H1 (cell line): ENCODE measurements at regions not wholly inside any gene's neighbourhood (a gene's known extent, or its start where the extent isn't known, plus 50 kb on each side); places are given as distances from the start of the nearest gene placed in this dataset.

ENCODE experiments used
- CTCF ChIA-PET: fragments of 300-600 bp; sonication (Branson Sonifier 250); formaldehyde crosslinking; loops from one replicate; lab custom pipeline; 2021; ENCODE audit not compliant: partially characterized antibody; lab: Charles Lee
- POLR2A ChIA-PET: fragments of 300-600 bp; sonication (Branson Sonifier 250); formaldehyde crosslinking; loops from one replicate; lab custom pipeline; 2021; ENCODE audit warnings: inconsistent platforms; ENCODE audit not compliant: partially characterized antibody; lab: Charles Lee
- DNase-seq, 2 experiments: peaks; one replicate each; pipeline versions ENCODE4 v3.0.0 to v3.0.0-alpha.2; 2010 to 2022; ENCODE audit warnings: low spot score in 2 of 2, low read depth in 1 of 2, mixed read lengths in 1 of 2
- FAIRE-seq: peaks from 2 replicates; lab custom pipeline; 2011; peaks lifted over from hg19 to GRCh38; lab: Jason Lieb, UNC
- H2AFZ ChIP-seq: 2 replicates; pipeline ENCODE4 v1.8.1; 2012; ENCODE audit warnings: low read length, inconsistent platforms
- H2AK5ac ChIP-seq: 2 replicates; pipeline ENCODE4 v1.6.1; 2013; ENCODE audit warnings: low read depth, low read length
- H2BK120ac ChIP-seq: replicated peaks from 2 replicates; pipeline ENCODE3; 2013; ENCODE audit warnings: low read depth, low read length, inconsistent platforms
- H2BK12ac ChIP-seq: 2 replicates; pipeline ENCODE4 v1.6.1; 2013; ENCODE audit warnings: low read depth, low read length
- H2BK15ac ChIP-seq: 2 replicates; pipeline ENCODE4 v1.6.1; 2013; ENCODE audit warnings: low read length
- H2BK20ac ChIP-seq: 2 replicates; pipeline ENCODE4 v1.6.1; 2013; ENCODE audit warnings: low read length
- H2BK5ac ChIP-seq: 2 replicates; pipeline ENCODE4 v1.6.1; 2013; ENCODE audit warnings: low read depth, low read length
- H3K14ac ChIP-seq: 2 replicates; pipeline ENCODE4 v1.6.1; 2013; ENCODE audit warnings: inconsistent platforms; ENCODE audit not compliant: insufficient read length
- H3K18ac ChIP-seq: 2 replicates; pipeline ENCODE4 v1.6.1; 2013; ENCODE audit warnings: low read length; ENCODE audit errors: extremely low read depth
- H3K23ac ChIP-seq: 2 replicates; pipeline ENCODE4 v1.6.1; 2013; ENCODE audit warnings: inconsistent platforms; ENCODE audit not compliant: insufficient read length
- H3K23me2 ChIP-seq: 2 replicates; pipeline ENCODE4 v1.6.1; 2013; ENCODE audit warnings: low read depth, low read length
- H3K27ac ChIP-seq: 2 replicates; pipeline ENCODE4 v1.6.1; 2011; ENCODE audit warnings: low read depth, low read length, inconsistent platforms
- H3K27me3 ChIP-seq, 4 experiments: replicated peaks in 1 of 4; 1 replicate in 1 of 4; 2 replicates in 3 of 4; pipeline versions ENCODE4 v1.6.1 to v1.8.1; 2011 to 2013; ENCODE audit warnings: low read length in 3 of 4, mild to moderate bottlenecking in 3 of 4, inconsistent platforms in 2 of 4, mixed read lengths in 2 of 4, moderate library complexity in 1 of 4; ENCODE audit not compliant: control insufficient read depth in 3 of 4, insufficient read depth in 3 of 4; ENCODE audit errors: extremely low read depth in 1 of 4
- H3K36me3 ChIP-seq, 4 experiments: 2 replicates each; pipeline versions ENCODE4 v1.6.1 to v1.8.1; 2011 to 2013; ENCODE audit warnings: mild to moderate bottlenecking in 4 of 4, low read length in 3 of 4, moderate library complexity in 2 of 4, control low read depth in 1 of 4, inconsistent platforms in 1 of 4; ENCODE audit not compliant: insufficient read depth in 4 of 4, control insufficient read depth in 2 of 4
- H3K4ac ChIP-seq: replicated peaks from 2 replicates; pipeline ENCODE3; 2013; ENCODE audit warnings: low read length, low read depth, mixed read lengths, inconsistent platforms; ENCODE audit not compliant: insufficient read length
- H3K4me1 ChIP-seq, 4 experiments: replicated peaks in 1 of 4; 1 replicate in 1 of 4; 2 replicates in 3 of 4; pipeline versions ENCODE4 v1.6.1 to v1.8.1; 2011 to 2013; ENCODE audit warnings: low read length in 3 of 4, inconsistent platforms in 2 of 4, mixed read lengths in 1 of 4; ENCODE audit not compliant: insufficient read depth in 4 of 4, control insufficient read depth in 3 of 4
- H3K4me2 ChIP-seq, 2 experiments: 2 replicates each; pipeline versions ENCODE4 v1.6.1 to v1.8.1; 2011 to 2013; ENCODE audit warnings: low read depth in 2 of 2, low read length in 2 of 2, control low read depth in 1 of 2, inconsistent platforms in 1 of 2, mild to moderate bottlenecking in 1 of 2; ENCODE audit not compliant: insufficient read depth in 1 of 2
- H3K4me3 ChIP-seq, 4 experiments: fragments of 200-600, 300-600 bp in 1 of 4; sonication (generic), shearing (Covaris generic), sonication (Bioruptor Twin) in 1 of 4; 2 replicates each; pipeline versions ENCODE4 v1.5.1 to v1.8.1; 2011 to 2016; ENCODE audit warnings: low read length in 4 of 4, low read depth in 3 of 4, control low read depth in 2 of 4, inconsistent platforms in 2 of 4, mild to moderate bottlenecking in 2 of 4, mixed read lengths in 1 of 4, moderate library complexity in 1 of 4; ENCODE audit not compliant: insufficient read depth in 2 of 4; ENCODE audit errors: extremely low read depth in 1 of 4
- H3K56ac ChIP-seq: replicated peaks from 2 replicates; pipeline ENCODE3; 2013; ENCODE audit warnings: low read depth, mild to moderate bottlenecking, mixed read lengths, low read length, inconsistent platforms; ENCODE audit not compliant: insufficient read length
- H3K79me1 ChIP-seq: 2 replicates; pipeline ENCODE4 v1.6.1; 2013; ENCODE audit warnings: low read depth, low read length, control low read depth
- H3K79me2 ChIP-seq, 2 experiments: 2 replicates each; pipeline versions ENCODE4 v1.6.1 to v1.8.1; 2012 to 2013; ENCODE audit warnings: low read length in 2 of 2, mild to moderate bottlenecking in 2 of 2, inconsistent platforms in 1 of 2; ENCODE audit not compliant: insufficient read depth in 2 of 2, control insufficient read depth in 1 of 2
- H3K9ac ChIP-seq, 4 experiments: replicated peaks in 1 of 4; 1 replicate in 1 of 4; 2 replicates in 3 of 4; pipeline versions ENCODE4 v1.6.1 to v1.8.1; 2011 to 2013; ENCODE audit warnings: low read depth in 3 of 4, low read length in 3 of 4, control low read depth in 2 of 4, mild to moderate bottlenecking in 2 of 4, moderate library complexity in 2 of 4, inconsistent platforms in 1 of 4; ENCODE audit errors: extremely low read depth in 1 of 4
- H3K9me3 ChIP-seq, 2 experiments: 2 replicates each; pipeline versions ENCODE4 v1.6.1 to v1.8.1; 2012 to 2013; ENCODE audit warnings: mild to moderate bottlenecking in 2 of 2, moderate library complexity in 2 of 2, control low read depth in 1 of 2, inconsistent platforms in 1 of 2, low read depth in 1 of 2, low read length in 1 of 2, mixed read lengths in 1 of 2; ENCODE audit not compliant: insufficient read depth in 2 of 2
- H4K20me1 ChIP-seq, 2 experiments: replicated peaks in 1 of 2; 2 replicates each; pipeline versions ENCODE3 to v1.8.1; 2011 to 2013; ENCODE audit warnings: inconsistent platforms in 2 of 2, low read length in 2 of 2, mild to moderate bottlenecking in 1 of 2; ENCODE audit not compliant: insufficient read depth in 2 of 2, control insufficient read depth in 1 of 2
- H4K5ac ChIP-seq: 2 replicates; pipeline ENCODE4 v1.6.1; 2013; ENCODE audit warnings: low read length, low read depth, mixed read lengths, inconsistent platforms; ENCODE audit not compliant: insufficient read length
- H4K8ac ChIP-seq: 2 replicates; pipeline ENCODE4 v1.8.0; 2013; ENCODE audit warnings: mild to moderate bottlenecking, moderate library complexity, low read length, inconsistent platforms; ENCODE audit not compliant: insufficient read depth; ENCODE audit errors: extremely low read depth
- H4K91ac ChIP-seq: replicated peaks from 2 replicates; pipeline ENCODE3; 2013; ENCODE audit warnings: low read length, mixed read lengths, inconsistent platforms; ENCODE audit not compliant: insufficient read length
- BACH1 ChIP-seq: IDR thresholded peaks from 2 replicates; pipeline ENCODE4 v1.6.1; 2012; ENCODE audit warnings: low read length, improper control_type of control experiment
- CTBP2 ChIP-seq: IDR thresholded peaks from 2 replicates; pipeline ENCODE4 v1.7.0; 2011; ENCODE audit warnings: borderline replicate concordance, mild to moderate bottlenecking, moderate library complexity, mixed read lengths, low read length; ENCODE audit not compliant: insufficient read depth, insufficient read length
- EZH2 ChIP-seq: fragments of 200-600 bp; sonication (generic); IDR thresholded peaks from 2 replicates; pipeline ENCODE4 v1.7.1; 2012; ENCODE audit warnings: low read depth, mild to moderate bottlenecking, moderate library complexity, low read length, inconsistent platforms; ENCODE audit not compliant: severe bottlenecking
- GTF2F1 ChIP-seq: IDR thresholded peaks from 2 replicates; pipeline ENCODE4 v1.6.1; 2012; ENCODE audit warnings: low read depth, low read length, improper control_type of control experiment, borderline replicate concordance
- HDAC6 ChIP-seq: IDR thresholded peaks from one replicate; pipeline ENCODE4 v1.7.1; 2012; ENCODE audit warnings: low read depth, mild to moderate bottlenecking, inconsistent platforms, low read length, moderate library complexity
- KDM5A ChIP-seq: fragments of 200-600 bp; IDR thresholded peaks from 2 replicates; pipeline ENCODE4 v1.7.1; 2012; ENCODE audit warnings: mild to moderate bottlenecking, low read length, inconsistent platforms, mixed read lengths
- NANOG ChIP-seq: IDR thresholded peaks from 2 replicates; pipeline ENCODE4 v1.6.1; 2011; ENCODE audit warnings: low read length, low read depth, mild to moderate bottlenecking, inconsistent platforms; ENCODE audit not compliant: insufficient read depth, poor library complexity, severe bottlenecking
- NRF1 ChIP-seq: IDR thresholded peaks from 2 replicates; pipeline ENCODE4 v1.6.1; 2011; ENCODE audit warnings: mild to moderate bottlenecking, low read depth, low read length, improper control_type of control experiment
- RXRA ChIP-seq: IDR thresholded peaks from 2 replicates; pipeline ENCODE4 v1.6.1; 2011; ENCODE audit warnings: low read depth, mild to moderate bottlenecking, low read length, moderate library complexity; ENCODE audit not compliant: insufficient read depth
- SIX5 ChIP-seq: IDR thresholded peaks from 2 replicates; pipeline ENCODE4 v1.6.1; 2011; ENCODE audit warnings: mild to moderate bottlenecking, low read depth, low read length
- SP1 ChIP-seq: IDR thresholded peaks from 2 replicates; pipeline ENCODE4 v1.6.1; 2011; ENCODE audit warnings: low read depth, low read length
- SP4 ChIP-seq: IDR thresholded peaks from 2 replicates; pipeline ENCODE4 v1.6.1; 2012; ENCODE audit warnings: low read length, inconsistent platforms
- SRF ChIP-seq: IDR thresholded peaks from 2 replicates; pipeline ENCODE4 v1.6.1; 2011; ENCODE audit warnings: mild to moderate bottlenecking, low read depth, low read length, moderate library complexity
- WGBS, 2 experiments: shearing (Covaris generic) in 1 of 2; methylation state at CpG; one replicate each; pipeline versions ENCODE4 v1.1.6 to v1.1.7; 2013 to 2015; ENCODE audit warnings: low lambda C conversion rate in 2 of 2, mixed read lengths in 2 of 2, inconsistent platforms in 1 of 2, low coverage in 1 of 2, missing lambda C conversion rate in 1 of 2; ENCODE audit not compliant: insufficient replicate concordance in 2 of 2, insufficient coverage in 1 of 2, insufficient read length in 1 of 2; ENCODE audit errors: extremely low coverage in 1 of 2, missing lambda C conversion rate in 1 of 2; 5-methylcytosine and 5-hydroxymethylcytosine counted together
- TF ChIP-seq, protein P1 (sequence below): IDR thresholded peaks from 2 replicates; pipeline ENCODE4 v1.6.1; 2011; ENCODE audit warnings: low read depth, mild to moderate bottlenecking, low read length; ENCODE audit not compliant: insufficient read depth

DNA sequence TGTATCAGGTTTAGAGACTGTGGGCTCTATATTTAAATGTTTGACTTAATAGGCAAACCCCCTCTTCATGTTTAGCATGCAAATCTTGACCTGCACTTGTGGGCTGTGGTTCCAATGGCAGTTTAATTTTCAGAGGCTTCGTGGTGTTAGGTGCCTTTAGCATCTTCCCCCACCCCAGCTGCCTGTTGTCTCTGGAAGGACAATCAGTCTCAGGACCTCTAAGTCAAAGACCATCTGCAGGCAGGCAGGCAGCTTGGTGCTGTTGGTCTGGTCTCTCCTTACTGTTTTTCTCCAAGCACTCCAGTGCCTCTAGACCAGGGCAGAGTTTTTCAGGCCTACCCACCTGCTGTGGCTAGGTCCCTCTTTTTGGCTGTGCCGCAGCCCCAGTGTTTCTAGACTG, 990.4 kb downstream of the CDH11 start:
- no peaks in the 10 kb centered on the region; a peak in 1 of 7 replicates for H3K4me1 ChIP-seq
- no peak overlapping the region for H3K9ac ChIP-seq
- no peak overlapping the region for H3K4ac ChIP-seq
- H2BK5ac ChIP-seq = no peak overlapping the region
- no peaks in the 10 kb centered on the region for H4K20me1 ChIP-seq
- no peak overlapping the region for H3K23ac ChIP-seq
- WGBS, 2 experiments = 95% methylated on average over 2 of the region's 2 CpGs; no CpG with 5 or more reads in 1 of the 2 experiments
- H2BK12ac ChIP-seq = no peak overlapping the region
- no peak overlapping the region for H3K4me2 ChIP-seq
- no peak for DNase-seq
- FAIRE-seq = no peak
- no peak overlapping the region for H4K5ac ChIP-seq
- H3K36me3 ChIP-seq = no peaks in the 10 kb centered on the region
- H3K14ac ChIP-seq = no peak overlapping the region
- no peak overlapping the region for H3K18ac ChIP-seq
- no peak overlapping the region for H2BK20ac ChIP-seq
- no peak overlapping the region for H2BK15ac ChIP-seq
- no peaks in the 10 kb centered on the region for H3K9me3 ChIP-seq
- no peak overlapping the region for H2AFZ ChIP-seq
- no peak overlapping the region for H3K27ac ChIP-seq
- H3K23me2 ChIP-seq = no peaks in the 10 kb centered on the region
- no peaks in the 10 kb centered on the region for H3K79me2 ChIP-seq
- H4K8ac ChIP-seq = no peak overlapping the region
- CTCF ChIA-PET = no interaction called here
- no peak overlapping the region for H2BK120ac ChIP-seq
- no peak overlapping the region for H2AK5ac ChIP-seq
- H3K79me1 ChIP-seq = no peaks in the 10 kb centered on the region
- no peaks in the 10 kb centered on the region for H3K27me3 ChIP-seq
- H3K56ac ChIP-seq = no peak overlapping the region
- no peak overlapping the region for H3K4me3 ChIP-seq
- POLR2A ChIA-PET = no interaction called here
- no peak overlapping the region for H4K91ac ChIP-seq
- no peak for TF ChIP-seq SP4
- TF ChIP-seq SRF = no peak
- no peak for TF ChIP-seq KDM5A
- TF ChIP-seq EZH2 = no peak
- TF ChIP-seq RXRA = no peak
- no peak for TF ChIP-seq NRF1
- no peak for TF ChIP-seq SP1
- TF ChIP-seq, protein P1, sequence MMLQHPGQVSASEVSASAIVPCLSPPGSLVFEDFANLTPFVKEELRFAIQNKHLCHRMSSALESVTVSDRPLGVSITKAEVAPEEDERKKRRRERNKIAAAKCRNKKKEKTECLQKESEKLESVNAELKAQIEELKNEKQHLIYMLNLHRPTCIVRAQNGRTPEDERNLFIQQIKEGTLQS = no peak
- TF ChIP-seq NANOG = no peak
- no peak for TF ChIP-seq GTF2F1
- TF ChIP-seq BACH1 = no peak
- TF ChIP-seq HDAC6 = no peak
- TF ChIP-seq SIX5 = no peak
- no peak for TF ChIP-seq CTBP2
